ENCODE measurements at regions not wholly inside any gene's neighbourhood (a gene's known extent, or its start where the extent isn't known, plus 50 kb on each side); places are given as distances from the start of the nearest gene placed in this dataset.

DNA sequence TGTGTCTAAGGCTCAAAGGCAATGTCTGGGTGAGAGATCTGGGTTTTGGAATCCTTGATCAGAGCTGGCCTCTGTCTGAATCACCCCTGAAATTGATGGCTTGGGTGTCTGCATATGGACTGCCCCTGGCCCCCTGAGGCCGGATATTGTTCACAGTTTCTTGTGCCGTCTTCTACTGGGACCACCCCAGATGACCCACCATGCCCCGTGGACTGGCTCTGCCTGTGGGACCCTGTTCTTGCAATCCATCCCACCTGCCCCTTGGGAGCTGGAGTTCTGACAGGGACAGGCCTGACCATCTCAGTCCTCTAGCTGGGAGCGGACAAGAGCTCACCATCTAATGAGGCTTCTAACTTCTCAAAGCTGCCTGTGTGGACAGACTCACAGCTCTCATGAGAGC is 119.9 kb downstream of the FAM43A start:
- no peak for DNase-seq

- no peak for DNase-seq
Measured at GRCh38 chr3:194806991-194807630, 121.4 kb downstream of the FAM43A start.

- DNase-seq = no peak
Measured at GRCh38 chr3:194808640-194809097, 123.0 kb downstream of the FAM43A start.

GRCh38 chr3:194809382-194809781 is 123.7 kb downstream of the FAM43A start:
- DNase-seq = no peak

DNA sequence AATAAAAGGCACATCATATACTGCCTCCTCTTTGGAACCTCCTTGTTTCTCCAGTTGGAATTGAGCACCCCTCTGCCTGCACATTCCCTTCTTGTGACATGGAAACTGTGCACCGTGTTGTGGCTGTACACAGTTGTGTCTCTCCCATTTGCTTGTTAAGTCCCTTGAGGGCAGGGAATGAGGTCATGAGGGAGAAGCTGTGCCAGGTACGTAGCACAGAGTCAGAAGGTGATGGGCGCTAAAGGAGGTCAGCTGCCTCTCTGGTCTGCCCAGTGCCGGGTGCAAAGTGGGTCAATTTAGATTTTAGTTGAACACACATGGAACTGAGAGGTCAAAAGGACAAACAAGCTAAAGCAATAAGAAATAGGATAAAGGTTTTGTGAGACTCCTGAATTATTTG is 124.4 kb downstream of the FAM43A start:
- no peak for DNase-seq

DNA sequence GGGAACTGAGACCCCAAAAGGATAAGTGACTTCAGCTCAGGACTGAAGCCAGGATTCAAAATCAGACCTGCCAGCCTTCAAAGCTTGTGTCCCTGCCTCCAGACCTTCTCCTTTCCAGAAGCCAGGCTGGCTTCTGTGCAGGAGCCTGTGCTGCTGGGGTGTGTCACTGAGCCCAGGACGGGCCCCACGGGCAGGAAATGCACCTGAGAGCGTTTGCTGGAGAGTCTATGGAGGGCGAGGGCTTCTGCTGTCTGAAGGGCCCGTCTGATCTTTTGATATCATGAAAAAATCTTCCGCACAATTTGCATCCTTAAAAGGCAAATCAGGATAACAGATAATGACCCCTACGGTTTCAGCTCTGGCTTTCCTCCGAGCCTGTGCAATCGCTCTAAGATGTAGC is 125.4 kb downstream of the FAM43A start:
- DNase-seq = no peak

DNA sequence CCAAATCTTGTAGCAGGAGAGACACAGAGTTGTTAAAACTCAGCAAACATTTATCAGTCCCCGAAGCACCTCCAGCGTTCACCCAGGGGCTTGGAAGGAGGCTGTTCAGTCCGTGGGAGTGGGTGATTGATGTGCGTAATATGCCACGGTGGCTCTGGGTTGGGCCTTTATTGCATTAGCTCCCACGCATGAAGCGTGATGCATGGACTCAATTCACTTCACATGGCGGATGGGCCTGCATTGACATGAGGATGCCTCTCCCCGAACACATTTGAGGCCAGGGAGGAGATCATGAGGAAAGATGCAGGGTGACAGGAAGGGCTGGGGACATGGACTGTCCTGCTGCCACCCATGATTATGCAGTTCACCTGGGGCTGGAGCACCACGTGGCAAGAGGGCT is 126.5 kb downstream of the FAM43A start:
- no peak for DNase-seq

DNA sequence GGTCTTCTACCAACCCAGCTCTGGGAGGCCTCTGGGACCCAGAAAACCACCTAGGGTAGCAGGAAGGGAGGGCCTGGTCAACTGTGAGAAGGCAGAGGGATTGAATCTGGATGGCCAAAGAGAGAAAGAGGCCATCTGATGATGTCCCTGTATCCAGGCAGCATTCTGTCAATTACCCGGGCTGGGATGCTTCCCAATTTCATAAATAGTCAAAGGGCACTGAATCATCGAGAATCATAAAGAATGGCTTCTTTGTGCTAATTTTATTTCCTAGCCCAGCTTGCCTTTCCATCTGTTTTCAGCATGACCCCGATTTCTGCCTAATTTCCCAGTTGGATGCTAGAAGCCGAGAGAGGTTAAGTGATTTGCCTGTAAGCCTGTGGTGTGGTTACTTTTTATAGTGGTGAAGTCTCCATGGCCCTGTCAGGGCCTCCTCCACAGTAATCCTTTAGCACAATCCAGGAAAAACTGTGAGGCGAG is 129.2 kb downstream of the FAM43A start:
- DNase-seq = no peak

GRCh38 chr3:194816748-194817591 is 131.3 kb downstream of the FAM43A start:
- no peak for DNase-seq

GRCh38 chr3:194817592-194817930 is 131.9 kb downstream of the FAM43A start:
- DNase-seq = no peak

GRCh38 chr3:194817936-194818335 is 132.3 kb downstream of the FAM43A start:
- DNase-seq = no peak

DNA sequence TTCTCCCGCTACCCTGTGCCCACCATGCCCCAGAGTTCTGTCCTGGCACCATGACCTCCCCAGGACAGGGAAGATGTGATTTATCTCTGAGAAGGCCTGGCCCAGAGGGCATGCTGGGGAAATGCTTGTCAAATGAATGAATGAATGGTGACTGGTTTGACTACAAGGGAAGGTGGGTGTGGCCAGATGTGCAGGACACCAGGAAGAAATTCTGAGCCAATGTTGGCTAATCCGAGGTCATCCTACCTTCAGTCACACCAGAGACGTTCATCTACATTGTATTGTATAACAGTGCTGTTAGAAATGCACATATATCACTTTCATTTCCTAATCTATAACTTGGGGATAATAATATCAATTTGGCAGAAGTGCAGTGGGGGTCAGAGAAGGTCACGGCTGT is 138.4 kb downstream of the FAM43A start:
- no peak for DNase-seq

DNA sequence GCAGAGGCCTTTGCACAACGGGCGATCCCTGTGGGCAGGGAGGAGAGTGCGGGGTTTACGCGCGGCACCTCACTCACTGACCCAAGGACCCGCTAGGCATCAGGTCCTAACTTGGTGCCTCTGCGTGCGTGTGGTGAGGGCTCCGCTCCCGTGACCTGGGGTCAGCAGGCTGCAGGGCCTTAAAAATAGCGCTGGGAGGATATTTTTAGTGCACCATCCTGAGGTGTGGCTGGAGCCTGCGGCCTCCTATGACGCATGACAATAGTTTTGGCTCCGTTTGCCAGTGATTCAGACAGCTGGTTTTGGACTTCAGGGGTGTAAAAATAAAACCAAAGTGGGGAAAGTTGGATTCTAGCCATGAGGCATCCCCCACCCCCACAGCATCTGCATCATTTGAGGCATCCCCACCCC is 139.0 kb downstream of the FAM43A start:
- DNase-seq = no peak

GRCh38 chr3:194826594-194826993 is 140.9 kb downstream of the FAM43A start:
- no peak for DNase-seq

DNA sequence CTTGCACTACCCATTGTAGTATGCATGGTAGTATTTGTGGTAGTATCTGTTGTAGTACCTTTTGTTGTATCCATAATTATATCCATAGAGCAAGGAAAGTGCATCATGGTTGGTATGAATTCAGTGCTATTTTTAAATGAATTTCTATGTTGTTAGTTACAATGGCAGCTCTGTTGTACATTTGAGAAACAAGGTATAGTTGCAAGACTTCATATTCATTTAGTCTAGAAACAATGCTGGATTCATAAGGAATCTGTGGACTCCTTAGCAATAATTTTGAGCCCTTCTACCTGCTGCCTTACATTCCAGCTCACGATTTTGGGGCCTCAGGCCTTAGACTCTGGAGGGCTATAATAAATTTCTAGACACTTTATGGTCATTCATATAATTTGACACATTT is 141.8 kb downstream of the FAM43A start:
- no peak for DNase-seq

GRCh38 chr3:194828116-194828515 is 142.4 kb downstream of the FAM43A start:
- no peak for DNase-seq

GRCh38 chr3:194828926-194829325 is 143.2 kb downstream of the FAM43A start:
- no peak for DNase-seq

- no peak for DNase-seq
Measured at GRCh38 chr3:194830401-194830800, 144.7 kb downstream of the FAM43A start.

DNA sequence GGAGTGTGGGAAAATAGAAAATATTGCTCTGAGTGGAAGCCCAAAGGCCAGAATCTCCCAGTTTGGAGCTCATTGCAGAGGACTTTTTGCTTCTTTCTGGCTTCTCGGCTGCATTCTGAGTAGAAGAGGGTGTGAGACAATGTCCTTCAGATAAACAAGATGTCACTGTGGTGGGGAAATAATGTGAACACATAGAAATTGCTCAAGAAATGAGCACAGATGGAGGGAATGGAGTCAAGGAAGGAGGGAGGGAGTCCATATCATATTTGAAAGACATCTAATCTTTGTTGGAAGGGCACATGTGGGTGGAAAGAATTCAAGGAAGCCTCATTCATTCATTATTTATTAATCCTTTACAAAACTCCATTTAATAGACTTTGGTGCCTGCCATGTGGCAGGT is 145.3 kb downstream of the FAM43A start:
- no peak for DNase-seq

- DNase-seq = no peak
Measured at GRCh38 chr3:194832346-194833104, 146.8 kb downstream of the FAM43A start.

GRCh38 chr3:194833114-194833910 is 147.6 kb downstream of the FAM43A start:
- DNase-seq = no peak

GRCh38 chr3:194836661-194837060 is 151.0 kb downstream of the FAM43A start:
- DNase-seq = no peak
